ENCODE measurements at regions not wholly inside any gene's neighbourhood (a gene's known extent, or its start where the extent isn't known, plus 50 kb on each side); places are given as distances from the start of the nearest gene placed in this dataset.

DNA sequence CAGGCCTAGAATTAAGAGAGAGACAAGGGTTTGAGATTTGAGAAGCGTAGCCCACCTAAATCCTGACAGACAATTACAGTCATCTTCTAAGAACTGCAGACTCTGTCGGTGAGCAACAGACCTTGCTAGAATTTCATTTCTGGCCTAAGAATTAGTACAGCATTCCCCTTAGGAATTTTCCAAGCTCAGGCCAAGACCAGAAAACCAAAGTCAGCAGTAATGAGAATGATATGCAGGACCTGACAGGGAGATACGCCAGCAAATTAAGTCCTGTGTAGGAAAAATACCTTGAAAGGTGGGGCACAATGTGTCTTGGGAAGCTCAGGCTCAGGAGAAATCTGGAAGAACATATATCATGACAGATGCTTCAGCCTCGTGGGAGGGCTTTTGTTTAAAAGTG, 52.7 kb upstream of the HERPUD2 start:
- in situ Hi-C loops (cut with MboI): no loop called here

GRCh38 chr7:35748371-35748770, 52.5 kb upstream of the SEPTIN7 start:
- ChIA-PET RAD21 (ENCODE audit: unreplicated experiment) (no interaction called here), CTCF (no interaction called here), POLR2A (no interaction called here), SMC1A (ENCODE audit: uncharacterized antibody, unreplicated experiment) (interaction anchor here (1.1 to 1.5 kb wide), 4 partner anchors 12 to 37 kb away, joined by 3 to 4 read pairs (median 4); no protein-coding TSS in a partner anchor)
- WGBS (ENCODE audit: insufficient coverage, insufficient replicate concordance, low lambda C conversion rate, missing lambda C conversion rate): 100% methylated on average over 1 of the region's 1 CpG
- Histone ChIP-seq H3K27me3 (replicated peaks in 1 of 2; ENCODE audit: control insufficient read depth in 2 of 2, insufficient read depth in 2 of 2, low read length in 1 of 2) (no peaks in the 10 kb centered on the region), H3K36me3 (ENCODE audit: control insufficient read depth in 2 of 2, insufficient read depth in 2 of 2, low read length in 1 of 2) (no peaks in the 10 kb centered on the region), H2AFZ (ENCODE audit: control insufficient read depth, low read depth, low read length) (no peak overlapping the region), H4K20me1 (ENCODE audit: control insufficient read depth, insufficient read depth) (no peaks in the 10 kb centered on the region), H3K9ac (ENCODE audit: control insufficient read depth, insufficient read depth, low read length) (no peak overlapping the region), H3K4me1 (ENCODE audit: control insufficient read depth, insufficient read depth, low read length) (no peaks in the 10 kb centered on the region), H3K79me2 (ENCODE audit: control insufficient read depth, insufficient read depth, low read length) (no peaks in the 10 kb centered on the region), H3K9me3 (replicated peaks; ENCODE audit: control insufficient read depth, insufficient read depth, low read length) (no peaks in the 10 kb centered on the region; the same call in 2 of the 3 replicates), H3K4me3 (no peak overlapping the region), H3K4me2 (ENCODE audit: control insufficient read depth, insufficient read depth) (no peak overlapping the region), H3K27ac (ENCODE audit: control insufficient read depth, insufficient read depth) (no peak overlapping the region)
- intact Hi-C loops (cut with micrococcal nuclease; ENCODE audit: unreplicated experiment): no loop called here
- DNase-seq (ENCODE audit: low read depth, low spot score) (no peak), ATAC-seq (no peak), FAIRE-seq (no peak)
- in situ Hi-C loops (cut with MboI): no loop called here
- no TSS peak for BruUV-seq (replicated peaks)
- no peak for TF ChIP-seq ZBED1 (IDR thresholded peaks at IDR 0.05; ENCODE audit: borderline replicate concordance)
- TF ChIP-seq TCF7 (IDR thresholded peaks at IDR 0.05; ENCODE audit: borderline replicate concordance): no peak
- TF ChIP-seq SIN3A (IDR thresholded peaks at IDR 0.05; ENCODE audit: low read depth, low read length): no peak
- no peak for TF ChIP-seq WRNIP1 (IDR thresholded peaks at IDR 0.05; ENCODE audit: borderline replicate concordance, low read depth, low read length)
- TF ChIP-seq, protein P1, sequence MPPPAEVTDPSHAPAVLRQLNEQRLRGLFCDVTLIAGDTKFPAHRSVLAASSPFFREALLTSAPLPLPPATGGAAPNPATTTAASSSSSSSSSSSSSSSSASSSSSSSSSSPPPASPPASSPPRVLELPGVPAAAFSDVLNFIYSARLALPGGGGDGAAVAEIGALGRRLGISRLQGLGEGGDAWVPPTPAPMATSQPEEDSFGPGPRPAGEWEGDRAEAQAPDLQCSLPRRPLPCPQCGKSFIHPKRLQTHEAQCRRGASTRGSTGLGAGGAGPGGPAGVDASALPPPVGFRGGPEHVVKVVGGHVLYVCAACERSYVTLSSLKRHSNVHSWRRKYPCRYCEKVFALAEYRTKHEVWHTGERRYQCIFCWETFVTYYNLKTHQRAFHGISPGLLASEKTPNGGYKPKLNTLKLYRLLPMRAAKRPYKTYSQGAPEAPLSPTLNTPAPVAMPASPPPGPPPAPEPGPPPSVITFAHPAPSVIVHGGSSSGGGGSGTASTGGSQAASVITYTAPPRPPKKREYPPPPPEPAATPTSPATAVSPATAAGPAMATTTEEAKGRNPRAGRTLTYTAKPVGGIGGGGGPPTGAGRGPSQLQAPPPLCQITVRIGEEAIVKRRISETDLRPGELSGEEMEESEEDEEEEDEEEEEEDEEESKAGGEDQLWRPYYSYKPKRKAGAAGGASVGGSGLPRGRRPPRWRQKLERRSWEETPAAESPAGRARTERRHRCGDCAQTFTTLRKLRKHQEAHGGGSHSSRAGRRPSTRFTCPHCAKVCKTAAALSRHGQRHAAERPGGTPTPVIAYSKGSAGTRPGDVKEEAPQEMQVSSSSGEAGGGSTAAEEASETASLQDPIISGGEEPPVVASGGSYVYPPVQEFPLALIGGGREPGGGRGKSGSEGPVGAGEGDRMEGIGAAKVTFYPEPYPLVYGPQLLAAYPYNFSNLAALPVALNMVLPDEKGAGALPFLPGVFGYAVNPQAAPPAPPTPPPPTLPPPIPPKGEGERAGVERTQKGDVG (CRISPR knock-in tag; IDR thresholded peaks at IDR 0.05): no peak
- no peak for TF ChIP-seq GABPA (IDR thresholded peaks at IDR 0.05; ENCODE audit: low read depth)
- no peak for TF ChIP-seq ASH2L (IDR thresholded peaks at IDR 0.05; ENCODE audit: borderline replicate concordance, low read depth)
- TF ChIP-seq MEF2B (IDR thresholded peaks at IDR 0.05; ENCODE audit: partially characterized antibody, poor library complexity, severe bottlenecking): no peak
- no peak for TF ChIP-seq NBN (IDR thresholded peaks at IDR 0.05)

More for the DNA sequence above, 52.7 kb upstream of the HERPUD2 start:
- no peaks in the 10 kb centered on the region for H4K20me1 ChIP-seq (ENCODE audit: control insufficient read depth, insufficient read depth)
- no peak for FAIRE-seq
- DNase-seq (ENCODE audit: low read depth, low spot score): no peak
- no peak overlapping the region for H3K27ac ChIP-seq (ENCODE audit: control insufficient read depth, insufficient read depth)
- H3K9ac ChIP-seq (ENCODE audit: control insufficient read depth, insufficient read depth, low read length): no peak overlapping the region
- TF ChIP-seq SMARCA5 (IDR thresholded peaks at IDR 0.05): no peak
- no peak for TF ChIP-seq SPI1 (IDR thresholded peaks at IDR 0.05; ENCODE audit: borderline replicate concordance, insufficient read depth, low read depth, low read length)
- TF ChIP-seq SP1 (IDR thresholded peaks at IDR 0.05; ENCODE audit: low read depth, low read length): no peak
- no peak for TF ChIP-seq KLF5 (IDR thresholded peaks at IDR 0.05; ENCODE audit: partially characterized antibody)
- TF ChIP-seq JUNB (IDR thresholded peaks at IDR 0.05): no peak
- TF ChIP-seq POLR2A (IDR thresholded peaks at IDR 0.05; ENCODE audit: low read depth, low read length): no peak
- no peak for TF ChIP-seq TARDBP (IDR thresholded peaks at IDR 0.05; ENCODE audit: borderline replicate concordance)
- TF ChIP-seq MXI1 (IDR thresholded peaks at IDR 0.05; ENCODE audit: low read depth, low read length): no peak
- no peak for TF ChIP-seq ASH2L (IDR thresholded peaks at IDR 0.05; ENCODE audit: borderline replicate concordance, low read depth)
- no peak for TF ChIP-seq TCF3 (IDR thresholded peaks at IDR 0.05; ENCODE audit: borderline replicate concordance, insufficient read depth, low read depth, low read length)
- no peak for TF ChIP-seq NFYA (IDR thresholded peaks at IDR 0.05; ENCODE audit: borderline replicate concordance, low read depth, low read length)
- no peak for TF ChIP-seq MEF2A (IDR thresholded peaks at IDR 0.05; ENCODE audit: insufficient read depth, low read depth, low read length)
- TF ChIP-seq, protein P2, sequence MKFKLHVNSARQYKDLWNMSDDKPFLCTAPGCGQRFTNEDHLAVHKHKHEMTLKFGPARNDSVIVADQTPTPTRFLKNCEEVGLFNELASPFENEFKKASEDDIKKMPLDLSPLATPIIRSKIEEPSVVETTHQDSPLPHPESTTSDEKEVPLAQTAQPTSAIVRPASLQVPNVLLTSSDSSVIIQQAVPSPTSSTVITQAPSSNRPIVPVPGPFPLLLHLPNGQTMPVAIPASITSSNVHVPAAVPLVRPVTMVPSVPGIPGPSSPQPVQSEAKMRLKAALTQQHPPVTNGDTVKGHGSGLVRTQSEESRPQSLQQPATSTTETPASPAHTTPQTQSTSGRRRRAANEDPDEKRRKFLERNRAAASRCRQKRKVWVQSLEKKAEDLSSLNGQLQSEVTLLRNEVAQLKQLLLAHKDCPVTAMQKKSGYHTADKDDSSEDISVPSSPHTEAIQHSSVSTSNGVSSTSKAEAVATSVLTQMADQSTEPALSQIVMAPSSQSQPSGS (IDR thresholded peaks at IDR 0.05; ENCODE audit: low read length): no peak
- H3K4me2 ChIP-seq (ENCODE audit: control insufficient read depth, insufficient read depth): no peak overlapping the region
- no peaks in the 10 kb centered on the region for H3K27me3 ChIP-seq (replicated peaks in 1 of 2; ENCODE audit: control insufficient read depth in 2 of 2, insufficient read depth in 2 of 2, low read length in 1 of 2)
- WGBS (ENCODE audit: insufficient coverage, insufficient replicate concordance, low lambda C conversion rate, missing lambda C conversion rate): 72% methylated on average over 4 of the region's 4 CpGs
- H3K4me1 ChIP-seq (ENCODE audit: control insufficient read depth, insufficient read depth, low read length): no peaks in the 10 kb centered on the region
- H3K36me3 ChIP-seq (ENCODE audit: control insufficient read depth in 2 of 2, insufficient read depth in 2 of 2, low read length in 1 of 2): no peaks in the 10 kb centered on the region
- POLR2A ChIA-PET: no interaction called here
- no peak overlapping the region for H2AFZ ChIP-seq (ENCODE audit: control insufficient read depth, low read depth, low read length)
- intact Hi-C loops (cut with micrococcal nuclease; ENCODE audit: unreplicated experiment): no loop called here
- no peak for ATAC-seq
- BruUV-seq (replicated peaks): no TSS peak
- H3K79me2 ChIP-seq (ENCODE audit: control insufficient read depth, insufficient read depth, low read length): no peaks in the 10 kb centered on the region
- SMC1A ChIA-PET (ENCODE audit: uncharacterized antibody, unreplicated experiment): interaction anchor here (1.1 to 1.5 kb wide), 4 partner anchors 13 to 38 kb away, joined by 3 to 4 read pairs (median 4); no protein-coding TSS in a partner anchor
- H3K4me3 ChIP-seq: no peak overlapping the region
- RAD21 ChIA-PET (ENCODE audit: unreplicated experiment): no interaction called here
- CTCF ChIA-PET: no interaction called here
- H3K9me3 ChIP-seq (replicated peaks; ENCODE audit: control insufficient read depth, insufficient read depth, low read length): no peaks in the 10 kb centered on the region; the same call in 2 of the 3 replicates

Measured in GM12878 (cell line).